ENCODE measurements at regions not wholly inside any gene's neighbourhood (a gene's known extent, or its start where the extent isn't known, plus 50 kb on each side); places are given as distances from the start of the nearest gene placed in this dataset.

DNA sequence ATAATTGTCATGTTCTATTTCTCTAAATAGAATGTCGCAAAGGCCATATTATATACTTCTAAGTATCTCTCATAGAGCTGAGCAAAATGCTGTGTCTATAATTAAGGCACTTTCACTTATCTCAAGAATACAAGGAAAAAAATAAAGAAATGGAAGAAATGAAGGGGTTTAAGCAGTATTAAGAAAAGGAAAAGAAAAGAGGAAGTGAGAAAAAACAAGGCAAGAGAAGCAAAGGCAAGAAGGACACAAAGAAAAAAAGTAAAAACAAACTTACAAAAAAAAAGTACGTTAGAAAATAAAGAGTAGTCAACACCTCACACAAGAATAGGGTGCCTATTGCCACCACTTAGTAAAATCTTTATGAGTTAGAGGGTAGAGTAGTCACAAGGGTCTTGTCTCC lies 506.2 kb downstream of the GABRG2 start:
- no peaks in the 10 kb centered on the region for H3K79me2 ChIP-seq
- no peak for DNase-seq (ENCODE audit: low spot score)
- H3K9me2 ChIP-seq (replicated peaks; ENCODE audit: insufficient read depth): no peaks in the 10 kb centered on the region
- no peak for TF ChIP-seq EZH2phosphoT487 (IDR thresholded peaks at IDR 0.05; ENCODE audit: low read depth, severe bottlenecking, unreplicated experiment)
- TF ChIP-seq, protein P1, sequence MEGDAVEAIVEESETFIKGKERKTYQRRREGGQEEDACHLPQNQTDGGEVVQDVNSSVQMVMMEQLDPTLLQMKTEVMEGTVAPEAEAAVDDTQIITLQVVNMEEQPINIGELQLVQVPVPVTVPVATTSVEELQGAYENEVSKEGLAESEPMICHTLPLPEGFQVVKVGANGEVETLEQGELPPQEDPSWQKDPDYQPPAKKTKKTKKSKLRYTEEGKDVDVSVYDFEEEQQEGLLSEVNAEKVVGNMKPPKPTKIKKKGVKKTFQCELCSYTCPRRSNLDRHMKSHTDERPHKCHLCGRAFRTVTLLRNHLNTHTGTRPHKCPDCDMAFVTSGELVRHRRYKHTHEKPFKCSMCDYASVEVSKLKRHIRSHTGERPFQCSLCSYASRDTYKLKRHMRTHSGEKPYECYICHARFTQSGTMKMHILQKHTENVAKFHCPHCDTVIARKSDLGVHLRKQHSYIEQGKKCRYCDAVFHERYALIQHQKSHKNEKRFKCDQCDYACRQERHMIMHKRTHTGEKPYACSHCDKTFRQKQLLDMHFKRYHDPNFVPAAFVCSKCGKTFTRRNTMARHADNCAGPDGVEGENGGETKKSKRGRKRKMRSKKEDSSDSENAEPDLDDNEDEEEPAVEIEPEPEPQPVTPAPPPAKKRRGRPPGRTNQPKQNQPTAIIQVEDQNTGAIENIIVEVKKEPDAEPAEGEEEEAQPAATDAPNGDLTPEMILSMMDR (IDR thresholded peaks at IDR 0.05; ENCODE audit: poor library complexity): no peak
- no peak for TF ChIP-seq EZH2 (IDR thresholded peaks at IDR 0.05; ENCODE audit: borderline replicate concordance)
- H3K27me3 ChIP-seq: no peaks in the 10 kb centered on the region
- H3K4me3 ChIP-seq: no peak overlapping the region
- H3K27ac ChIP-seq: no peak overlapping the region
- H3K4me1 ChIP-seq (ENCODE audit: insufficient read depth): peaks cover 3% of the 10 kb centered on the region
- no peaks in the 10 kb centered on the region for H4K20me1 ChIP-seq (ENCODE audit: insufficient read depth, poor library complexity, severe bottlenecking)
- no peaks in the 10 kb centered on the region for H3K36me3 ChIP-seq (replicated peaks; ENCODE audit: insufficient read depth, low read depth)
- WGBS (ENCODE audit: low lambda C conversion rate, missing lambda C conversion rate): 97% methylated on average over 2 of the region's 2 CpGs
- no peak overlapping the region for H3K4me2 ChIP-seq
- no peak overlapping the region for H2AFZ ChIP-seq
- H3K9me3 ChIP-seq (ENCODE audit: low read depth): no peaks in the 10 kb centered on the region

DNA sequence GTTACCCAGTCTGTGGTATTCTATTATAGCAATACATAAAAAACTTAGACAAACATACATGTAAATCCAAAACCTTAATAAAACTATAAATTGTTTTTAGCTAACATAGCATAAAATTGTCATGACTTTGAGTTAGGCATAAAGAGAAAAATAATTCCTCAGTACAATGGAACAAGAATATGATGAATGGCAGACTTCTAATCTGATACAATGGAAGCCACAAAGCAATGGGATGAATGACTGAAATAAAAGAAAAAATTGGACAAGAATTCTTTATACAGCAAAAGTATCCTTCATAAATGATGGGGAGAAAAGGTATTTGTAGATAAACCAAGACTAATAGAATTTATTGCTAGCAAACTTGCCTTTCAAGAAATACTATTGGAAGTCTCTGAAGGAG lies 524.2 kb downstream of the GABRG2 start:
- H3K9me3 ChIP-seq (ENCODE audit: low read depth): no peaks in the 10 kb centered on the region
- no peak overlapping the region for H2AFZ ChIP-seq
- TF ChIP-seq EZH2phosphoT487 (IDR thresholded peaks at IDR 0.05; ENCODE audit: low read depth, severe bottlenecking, unreplicated experiment) (no peak), EZH2 (IDR thresholded peaks at IDR 0.05; ENCODE audit: borderline replicate concordance) (no peak)
- TF ChIP-seq, protein P1 (IDR thresholded peaks at IDR 0.05; ENCODE audit: poor library complexity): no peak
- H3K4me3 ChIP-seq: no peak overlapping the region
- no peaks in the 10 kb centered on the region for H3K4me1 ChIP-seq (ENCODE audit: insufficient read depth)
- no peaks in the 10 kb centered on the region for H3K36me3 ChIP-seq (replicated peaks; ENCODE audit: insufficient read depth, low read depth)
- H3K27me3 ChIP-seq: no peaks in the 10 kb centered on the region
- H3K79me2 ChIP-seq: no peaks in the 10 kb centered on the region
- DNase-seq (ENCODE audit: low spot score): no peak
- no peak overlapping the region for H3K4me2 ChIP-seq
- H3K27ac ChIP-seq: no peak overlapping the region
- no peaks in the 10 kb centered on the region for H4K20me1 ChIP-seq (ENCODE audit: insufficient read depth, poor library complexity, severe bottlenecking)
- H3K9me2 ChIP-seq (replicated peaks; ENCODE audit: insufficient read depth): no peaks in the 10 kb centered on the region

DNA sequence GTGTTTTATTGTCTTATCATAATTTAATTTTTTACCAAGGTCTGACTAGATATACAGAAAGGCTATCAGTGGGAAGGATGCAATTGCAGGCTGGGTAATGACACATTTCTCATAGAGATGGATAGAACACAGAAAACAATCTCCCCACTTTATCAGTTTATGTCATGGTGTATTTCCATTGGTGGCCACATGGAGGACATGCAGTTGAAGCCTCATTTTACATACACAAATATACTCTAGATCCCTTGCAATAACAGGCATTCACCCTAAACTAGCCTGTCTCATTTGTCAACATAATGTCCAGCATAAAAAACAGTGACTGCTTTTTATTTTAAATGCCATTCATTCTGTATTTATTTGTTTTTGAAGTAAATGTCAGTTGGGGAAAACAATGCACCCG lies 526.3 kb downstream of the GABRG2 start:
- no peaks in the 10 kb centered on the region for H3K9me3 ChIP-seq (ENCODE audit: low read depth)
- H3K9me2 ChIP-seq (replicated peaks; ENCODE audit: insufficient read depth): no peaks in the 10 kb centered on the region
- H3K4me1 ChIP-seq (ENCODE audit: insufficient read depth): no peaks in the 10 kb centered on the region
- H3K36me3 ChIP-seq (replicated peaks; ENCODE audit: insufficient read depth, low read depth): no peaks in the 10 kb centered on the region
- TF ChIP-seq, protein P1 (IDR thresholded peaks at IDR 0.05; ENCODE audit: poor library complexity): peak; percentile 15
- TF ChIP-seq EZH2phosphoT487 (IDR thresholded peaks at IDR 0.05; ENCODE audit: low read depth, severe bottlenecking, unreplicated experiment): no peak
- no peak for TF ChIP-seq EZH2 (IDR thresholded peaks at IDR 0.05; ENCODE audit: borderline replicate concordance)
- no peaks in the 10 kb centered on the region for H4K20me1 ChIP-seq (ENCODE audit: insufficient read depth, poor library complexity, severe bottlenecking)
- no peak for DNase-seq (ENCODE audit: low spot score)
- WGBS (ENCODE audit: low lambda C conversion rate, missing lambda C conversion rate): 88% methylated on average over 1 of the region's 1 CpG
- H3K4me2 ChIP-seq: no peak overlapping the region
- no peaks in the 10 kb centered on the region for H3K79me2 ChIP-seq
- H3K27me3 ChIP-seq: no peaks in the 10 kb centered on the region
- H2AFZ ChIP-seq: no peak overlapping the region
- no peak overlapping the region for H3K4me3 ChIP-seq
- H3K27ac ChIP-seq: no peak overlapping the region
